ENCODE measurements at regions not wholly inside any gene's neighbourhood (a gene's known extent, or its start where the extent isn't known, plus 50 kb on each side); places are given as distances from the start of the nearest gene placed in this dataset.

GRCh38 chr5:167512111-167512510 is 779.3 kb upstream of the WWC1 start:
- no peak for DNase-seq

GRCh38 chr5:167513381-167513780 is 778.1 kb upstream of the WWC1 start:
- no peak for DNase-seq

- DNase-seq = no peak
Measured at GRCh38 chr5:167514461-167514860, 777.0 kb upstream of the WWC1 start.

GRCh38 chr5:167525004-167525403 is 766.4 kb upstream of the WWC1 start:
- no peak for DNase-seq

GRCh38 chr5:167528651-167529050 is 762.8 kb upstream of the WWC1 start:
- DNase-seq = no peak

GRCh38 chr5:167530548-167530947 is 760.9 kb upstream of the WWC1 start:
- no peak for DNase-seq

GRCh38 chr5:167533814-167534795 is 757.3 kb upstream of the WWC1 start:
- no peak for DNase-seq

GRCh38 chr5:167539747-167540146 is 751.7 kb upstream of the WWC1 start:
- no peak for DNase-seq

GRCh38 chr5:167546270-167546669 is 745.2 kb upstream of the WWC1 start:
- DNase-seq = no peak

GRCh38 chr5:167552356-167552755 is 739.1 kb upstream of the WWC1 start:
- DNase-seq = no peak

- no peak for DNase-seq
Measured at GRCh38 chr5:167553511-167553910, 737.9 kb upstream of the WWC1 start.

- DNase-seq = no peak
Measured at GRCh38 chr5:167554564-167555290, 736.7 kb upstream of the WWC1 start.

GRCh38 chr5:167555565-167556166 is 735.8 kb upstream of the WWC1 start:
- no peak for DNase-seq

- no peak for DNase-seq
Measured at GRCh38 chr5:167557359-167557758, 734.1 kb upstream of the WWC1 start.

GRCh38 chr5:167561796-167562195 is 729.6 kb upstream of the WWC1 start:
- DNase-seq = no peak

GRCh38 chr5:167564275-167564674 is 727.2 kb upstream of the WWC1 start:
- no peak for DNase-seq

- DNase-seq = no peak
Measured at GRCh38 chr5:167565189-167565954, 726.1 kb upstream of the WWC1 start.

- no peak for DNase-seq
Measured at GRCh38 chr5:167570431-167570830, 721.0 kb upstream of the WWC1 start.

- no peak for DNase-seq
Measured at GRCh38 chr5:167571824-167572223, 719.6 kb upstream of the WWC1 start.

GRCh38 chr5:167573370-167574127 is 717.9 kb upstream of the WWC1 start:
- peak; percentile 50 for DNase-seq

- DNase-seq = no peak
Measured at GRCh38 chr5:167574464-167574863, 717.0 kb upstream of the WWC1 start.

GRCh38 chr5:167575330-167575729 is 716.1 kb upstream of the WWC1 start:
- DNase-seq = no peak

Data from NCI-H1048 (cell line).